ENCODE measurements at regions not wholly inside any gene's neighbourhood (a gene's known extent, or its start where the extent isn't known, plus 50 kb on each side); places are given as distances from the start of the nearest gene placed in this dataset.
"Not testable (repeated sequence)": the region's sequence is repeated elsewhere in the genome, so short reads cannot be mapped to it uniquely, and the experiment has no call there.

DNA sequence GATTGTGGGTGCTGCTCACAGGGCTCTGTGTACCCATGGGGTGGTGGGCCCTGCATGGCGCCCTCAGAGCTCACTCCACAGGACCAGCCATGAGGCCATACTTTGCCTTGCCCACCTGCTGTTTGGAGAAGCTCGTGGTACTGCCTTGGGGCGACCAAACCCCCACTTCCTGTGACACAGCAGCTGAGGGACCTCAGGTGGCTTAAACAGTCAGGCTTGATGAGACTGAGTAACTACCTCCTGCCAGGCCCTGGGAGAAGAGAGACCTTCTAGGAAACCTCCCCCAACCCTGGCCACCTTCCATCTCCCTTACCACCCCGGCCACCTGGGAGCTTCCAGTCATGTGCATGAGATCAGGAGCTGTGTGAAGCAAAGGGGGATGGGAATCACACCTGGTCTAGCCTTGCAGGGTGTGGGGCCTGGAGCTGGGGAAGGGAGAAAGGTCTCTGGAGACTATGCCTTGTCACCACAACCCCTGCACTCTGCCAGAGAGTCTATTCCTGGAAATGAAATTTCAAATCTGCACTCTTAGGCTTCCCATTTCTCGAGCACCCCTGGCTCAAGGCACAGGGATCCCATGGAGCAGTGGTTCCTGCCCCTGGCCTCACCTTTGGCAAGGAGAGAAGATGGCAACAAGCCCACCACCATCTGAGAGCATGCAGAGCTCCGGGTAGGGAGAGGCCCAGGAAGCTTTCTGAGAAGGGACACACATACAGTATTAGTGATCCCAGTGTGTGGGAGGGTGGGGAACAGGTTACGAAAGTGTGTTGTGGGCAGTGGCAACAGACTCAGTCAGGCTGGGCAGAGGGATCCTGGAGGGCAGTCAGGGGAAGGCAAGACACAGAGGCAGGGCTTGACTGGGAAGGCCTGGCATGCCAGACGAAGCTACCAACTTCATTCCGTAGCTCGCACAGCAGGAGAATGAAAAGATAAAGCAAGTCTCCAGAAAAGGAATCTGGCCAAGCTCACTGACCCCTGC lies 125.0 kb downstream of the URI1 start:
- Mint-ChIP-seq H3K27me3 (ENCODE audit: low read depth, poor library complexity) (peaks cover 17% of the 10 kb centered on the region), H3K36me3 (ENCODE audit: low read depth) (no peaks in the 10 kb centered on the region), H3K27ac (no peak overlapping the region), H3K4me1 (peaks cover 19% of the 10 kb centered on the region), H3K4me3 (no peak overlapping the region), H3K9me3 (no peaks in the 10 kb centered on the region)
- TF ChIP-seq, protein P1, sequence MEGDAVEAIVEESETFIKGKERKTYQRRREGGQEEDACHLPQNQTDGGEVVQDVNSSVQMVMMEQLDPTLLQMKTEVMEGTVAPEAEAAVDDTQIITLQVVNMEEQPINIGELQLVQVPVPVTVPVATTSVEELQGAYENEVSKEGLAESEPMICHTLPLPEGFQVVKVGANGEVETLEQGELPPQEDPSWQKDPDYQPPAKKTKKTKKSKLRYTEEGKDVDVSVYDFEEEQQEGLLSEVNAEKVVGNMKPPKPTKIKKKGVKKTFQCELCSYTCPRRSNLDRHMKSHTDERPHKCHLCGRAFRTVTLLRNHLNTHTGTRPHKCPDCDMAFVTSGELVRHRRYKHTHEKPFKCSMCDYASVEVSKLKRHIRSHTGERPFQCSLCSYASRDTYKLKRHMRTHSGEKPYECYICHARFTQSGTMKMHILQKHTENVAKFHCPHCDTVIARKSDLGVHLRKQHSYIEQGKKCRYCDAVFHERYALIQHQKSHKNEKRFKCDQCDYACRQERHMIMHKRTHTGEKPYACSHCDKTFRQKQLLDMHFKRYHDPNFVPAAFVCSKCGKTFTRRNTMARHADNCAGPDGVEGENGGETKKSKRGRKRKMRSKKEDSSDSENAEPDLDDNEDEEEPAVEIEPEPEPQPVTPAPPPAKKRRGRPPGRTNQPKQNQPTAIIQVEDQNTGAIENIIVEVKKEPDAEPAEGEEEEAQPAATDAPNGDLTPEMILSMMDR (IDR thresholded peaks at IDR 0.05), result no peak
- DNase-seq, result no peak

DNA sequence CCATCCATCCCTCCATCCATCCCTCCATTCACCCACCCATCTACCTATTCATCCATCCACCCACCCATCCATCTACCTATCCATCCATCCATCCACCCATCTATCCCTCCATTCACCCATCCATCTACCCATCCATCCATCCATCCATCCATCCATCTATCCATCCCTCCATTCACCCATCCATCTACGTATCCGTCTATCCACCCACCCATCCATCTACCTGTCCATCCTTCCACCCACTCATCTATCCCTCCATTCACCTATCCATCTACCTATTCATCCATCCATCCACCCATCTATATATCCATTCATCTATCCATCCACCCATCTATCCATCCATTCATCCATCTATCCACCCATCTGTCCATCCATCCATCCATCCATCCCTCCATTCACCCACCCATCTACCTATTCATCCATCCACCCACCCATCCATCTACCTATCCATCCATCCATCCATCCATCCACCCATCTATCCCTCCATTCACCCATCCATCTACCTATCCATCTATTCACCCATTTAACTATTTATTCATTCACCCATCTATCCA lies 126.0 kb downstream of the URI1 start:
- not testable (repeated sequence) for H3K27ac Mint-ChIP-seq; DNase-seq; H3K4me3 Mint-ChIP-seq; H3K9me3 Mint-ChIP-seq; H3K36me3 Mint-ChIP-seq (ENCODE audit: low read depth)
- Mint-ChIP-seq H3K4me1 (peaks cover 19% of the 10 kb centered on the region), H3K27me3 (ENCODE audit: low read depth, poor library complexity) (peaks cover 15% of the 10 kb centered on the region)

DNA sequence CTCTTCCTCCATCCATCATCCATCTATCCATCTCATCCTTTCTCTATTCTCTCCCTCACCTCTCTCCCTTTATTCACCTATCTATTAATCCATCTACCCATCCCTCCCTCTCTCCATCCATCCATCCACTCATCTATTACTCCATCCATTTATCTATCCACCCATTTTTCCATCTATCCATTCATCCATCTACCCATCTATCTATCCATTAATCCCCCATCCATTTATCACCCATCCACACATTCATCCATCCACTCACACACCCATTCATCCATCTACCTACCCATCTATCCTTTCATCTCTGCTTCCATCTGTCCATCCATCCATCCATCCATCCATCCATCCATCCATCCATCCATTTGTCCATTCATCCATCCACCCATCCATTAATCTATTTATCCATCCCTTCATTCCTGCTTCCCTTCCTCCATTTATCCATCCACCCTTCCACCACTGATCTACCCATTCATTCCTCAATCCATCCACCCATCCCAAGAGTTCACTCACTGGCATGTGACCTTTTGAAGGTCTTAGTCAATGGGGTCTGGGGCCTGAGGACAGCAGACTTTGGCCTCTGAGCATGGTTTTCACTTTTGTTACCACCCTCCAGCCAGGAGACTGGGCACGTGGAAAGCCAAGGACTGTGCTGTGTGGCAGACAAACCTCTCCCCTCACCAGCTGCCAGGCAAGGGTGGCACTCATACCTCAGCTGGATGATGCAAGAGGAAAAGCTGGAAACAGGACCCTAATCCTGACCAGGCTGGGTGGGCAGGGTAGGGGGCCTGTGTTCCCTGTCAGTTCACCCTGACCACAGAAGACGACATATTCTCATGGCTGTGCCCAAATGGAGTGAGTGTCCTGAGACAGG lies 126.7 kb downstream of the URI1 start:
- Mint-ChIP-seq H3K36me3 (ENCODE audit: low read depth) (no peaks in the 10 kb centered on the region), H3K4me3 (no peak overlapping the region), H3K4me1 (peaks cover 19% of the 10 kb centered on the region), H3K27me3 (ENCODE audit: low read depth, poor library complexity) (peaks cover 17% of the 10 kb centered on the region), H3K9me3 (no peaks in the 10 kb centered on the region), H3K27ac (no peak overlapping the region)
- TF ChIP-seq, protein P1 (IDR thresholded peaks at IDR 0.05), result no peak
- no peak for DNase-seq

DNA sequence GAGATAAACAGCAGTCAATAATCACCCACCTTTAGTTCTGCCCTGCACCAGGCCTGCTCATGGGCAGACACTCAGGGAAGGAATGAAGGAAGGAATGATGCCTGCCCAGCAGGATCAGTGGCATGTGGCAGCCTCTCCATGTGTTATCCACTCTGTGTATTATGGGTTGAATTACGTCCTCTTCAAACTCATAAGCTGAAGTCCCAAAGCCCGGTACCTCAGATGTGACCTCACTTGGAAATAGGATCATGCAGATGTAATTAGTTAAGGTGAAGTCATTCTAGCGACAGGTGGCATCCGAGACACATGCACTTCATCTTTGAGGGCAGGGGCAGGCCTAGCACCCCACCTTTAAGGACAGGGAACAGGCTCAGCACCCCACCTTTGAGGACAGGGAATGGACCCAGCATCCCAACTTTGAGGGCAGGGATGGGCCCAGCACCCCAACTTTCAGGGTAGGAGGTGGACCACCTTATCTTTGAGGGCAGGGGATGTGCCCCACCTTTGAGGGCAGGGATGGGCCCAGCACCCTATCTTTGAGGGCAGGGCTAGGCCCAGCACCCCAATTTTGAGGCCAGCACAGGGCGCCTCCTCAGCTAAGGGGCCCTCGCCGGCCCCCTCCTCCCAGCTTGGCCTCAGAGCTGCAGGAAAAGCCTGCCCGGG lies 127.6 kb downstream of the URI1 start:
- H3K4me3 Mint-ChIP-seq, result no peak overlapping the region
- no peaks in the 10 kb centered on the region for H3K9me3 Mint-ChIP-seq
- TF ChIP-seq, protein P1 (IDR thresholded peaks at IDR 0.05), result no peak
- peaks cover 18% of the 10 kb centered on the region for H3K27me3 Mint-ChIP-seq (ENCODE audit: low read depth, poor library complexity)
- H3K4me1 Mint-ChIP-seq, result peaks cover 19% of the 10 kb centered on the region
- no peak for DNase-seq
- H3K27ac Mint-ChIP-seq, result no peak overlapping the region
- no peaks in the 10 kb centered on the region for H3K36me3 Mint-ChIP-seq (ENCODE audit: low read depth)

DNA sequence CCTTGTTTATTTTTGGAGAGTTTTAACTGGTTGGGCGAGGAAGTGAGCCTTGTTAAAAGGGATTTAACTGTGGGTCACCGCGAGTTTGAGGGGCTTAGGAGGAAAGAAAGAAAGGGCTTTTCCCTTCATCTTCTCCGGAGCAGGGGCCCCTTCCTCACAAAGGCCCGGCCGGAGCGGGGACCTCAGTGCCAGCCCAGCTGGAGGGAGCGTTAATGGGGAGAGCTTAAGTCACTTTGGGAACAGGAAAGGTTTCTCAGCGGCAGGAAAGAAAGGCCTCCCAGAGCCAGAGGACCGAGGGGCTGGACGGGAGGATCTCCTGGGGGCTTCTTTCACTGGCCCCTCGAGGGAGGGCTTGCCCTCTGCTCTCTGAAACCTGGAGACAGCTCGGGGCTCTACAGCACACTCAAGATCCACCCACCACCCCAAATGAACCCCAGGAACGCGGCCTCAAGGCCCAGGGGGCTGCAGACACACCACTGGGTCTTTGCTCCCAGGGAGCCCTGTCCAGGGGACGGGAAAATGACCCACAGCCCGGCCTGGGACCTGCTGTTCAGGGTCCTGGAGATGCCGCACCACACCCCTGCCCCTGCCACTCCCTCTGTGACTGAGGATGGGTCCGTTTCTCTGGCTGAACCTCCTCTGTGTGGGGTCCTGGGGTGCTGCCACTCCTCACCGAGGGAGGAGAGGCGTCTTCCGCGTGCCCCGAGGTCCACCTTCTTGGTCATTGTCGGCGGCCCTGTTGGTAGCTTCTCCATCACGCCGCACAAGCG lies 128.3 kb downstream of the URI1 start:
- TF ChIP-seq, protein P1 (IDR thresholded peaks at IDR 0.05), result no peak
- H3K27me3 Mint-ChIP-seq (ENCODE audit: low read depth, poor library complexity), result peaks cover 18% of the 10 kb centered on the region
- H3K27ac Mint-ChIP-seq, result peak overlapping the region; percentile 19
- DNase-seq, result no peak
- H3K36me3 Mint-ChIP-seq (ENCODE audit: low read depth), result no peaks in the 10 kb centered on the region
- H3K9me3 Mint-ChIP-seq, result no peaks in the 10 kb centered on the region
- H3K4me3 Mint-ChIP-seq, result no peak overlapping the region
- peaks cover 14% of the 10 kb centered on the region for H3K4me1 Mint-ChIP-seq
